HG03135 (cell line): ENCODE measurements at regions not wholly inside any gene's neighbourhood (a gene's known extent, or its start where the extent isn't known, plus 50 kb on each side); places are given as distances from the start of the nearest gene placed in this dataset.
"Not testable (repeated sequence)": the region's sequence is repeated elsewhere in the genome, so short reads cannot be mapped to it uniquely, and the experiment has no call there.

Experiments used
- ATAC-seq: cut with Tn5 transposase; IDR thresholded peaks from one replicate; pipeline ENCODE4 v1.9.1; 2021; ENCODE audit warnings: mild to moderate bottlenecking, moderate library complexity; ENCODE audit not compliant: unreplicated experiment

GRCh38 chr3:191078913-191079312 lies 120.1 kb upstream of the OSTN start:
- ATAC-seq: not testable (repeated sequence)

GRCh38 chr3:191076903-191077552 lies 122.0 kb upstream of the OSTN start:
- no peak for ATAC-seq

- ATAC-seq: no peak
Observed at GRCh38 chr3:191074511-191074910, 124.5 kb upstream of the OSTN start.

- no peak for ATAC-seq
Observed at GRCh38 chr3:191070762-191071403, 128.2 kb upstream of the OSTN start.

- ATAC-seq: no peak
Observed at GRCh38 chr3:191070201-191070600, 128.8 kb upstream of the OSTN start.

- ATAC-seq: no peak
Observed at GRCh38 chr3:191068946-191069813, 129.9 kb upstream of the OSTN start.

- no peak for ATAC-seq
Observed at GRCh38 chr3:191066669-191067068, 132.4 kb upstream of the OSTN start.

- no peak for ATAC-seq
Observed at GRCh38 chr3:191065181-191065805, 133.7 kb upstream of the OSTN start.

GRCh38 chr3:191051037-191051436 lies 148.0 kb upstream of the OSTN start:
- ATAC-seq: peak; percentile 60

GRCh38 chr3:191047930-191048329 lies 151.1 kb upstream of the OSTN start:
- no peak for ATAC-seq

GRCh38 chr3:191030929-191031328 lies 168.1 kb upstream of the OSTN start:
- ATAC-seq: no peak

- no peak for ATAC-seq
Observed at GRCh38 chr3:191030491-191030890, 168.0 kb upstream of the GMNC start.

- no peak for ATAC-seq
Observed at GRCh38 chr3:191026746-191027145, 164.3 kb upstream of the GMNC start.

- no peak for ATAC-seq
Observed at GRCh38 chr3:191020730-191021396, 158.4 kb upstream of the GMNC start.

- ATAC-seq: no peak
Observed at GRCh38 chr3:191019855-191020254, 157.4 kb upstream of the GMNC start.

- not testable (repeated sequence) for ATAC-seq
Observed at GRCh38 chr3:191015960-191016359, 153.5 kb upstream of the GMNC start.

- ATAC-seq: no peak
Observed at GRCh38 chr3:191008074-191008473, 145.6 kb upstream of the GMNC start.

- no peak for ATAC-seq
Observed at GRCh38 chr3:191005790-191006189, 143.3 kb upstream of the GMNC start.

GRCh38 chr3:191003742-191004141 lies 141.2 kb upstream of the GMNC start:
- ATAC-seq: no peak

- no peak for ATAC-seq
Observed at GRCh38 chr3:190996181-190996775, 133.8 kb upstream of the GMNC start.
